GM18907 (cell line): ENCODE measurements at regions not wholly inside any gene's neighbourhood (a gene's known extent, or its start where the extent isn't known, plus 50 kb on each side); places are given as distances from the start of the nearest gene placed in this dataset.
"Not testable (repeated sequence)": the region's sequence is repeated elsewhere in the genome, so short reads cannot be mapped to it uniquely, and the experiment has no call there.

Experiments
- ATAC-seq: cut with Tn5 transposase; IDR thresholded peaks from one replicate; pipeline ENCODE4 v1.9.1; 2021; ENCODE audit warnings: mild to moderate bottlenecking, moderate library complexity; ENCODE audit not compliant: unreplicated experiment

GRCh38 chrX:44785652-44786051 is 58.2 kb upstream of the DUSP21 start:
- no peak for ATAC-seq

- ATAC-seq: no peak
Observed at GRCh38 chrX:44784241-44784640, 59.6 kb upstream of the DUSP21 start.

GRCh38 chrX:44778254-44778653 is 65.6 kb upstream of the DUSP21 start:
- ATAC-seq: no peak

- no peak for ATAC-seq
Observed at GRCh38 chrX:44775726-44776125, 68.1 kb upstream of the DUSP21 start.

GRCh38 chrX:44774066-44774465 is 69.8 kb upstream of the DUSP21 start:
- ATAC-seq: not testable (repeated sequence)

- no peak for ATAC-seq
Observed at GRCh38 chrX:44770121-44770520, 73.7 kb upstream of the DUSP21 start.

- no peak for ATAC-seq
Observed at GRCh38 chrX:44767308-44767707, 76.5 kb upstream of the DUSP21 start.

- no peak for ATAC-seq
Observed at GRCh38 chrX:44765556-44765955, 78.3 kb upstream of the DUSP21 start.

- ATAC-seq: no peak
Observed at GRCh38 chrX:44747969-44748368, 95.9 kb upstream of the DUSP21 start.

- no peak for ATAC-seq
Observed at GRCh38 chrX:44747317-44747716, 96.5 kb upstream of the DUSP21 start.

- no peak for ATAC-seq
Observed at GRCh38 chrX:44744799-44745198, 99.0 kb upstream of the DUSP21 start.

- no peak for ATAC-seq
Observed at GRCh38 chrX:44742480-44743155, 101.2 kb upstream of the DUSP21 start.

GRCh38 chrX:44741859-44742258 is 102.0 kb upstream of the DUSP21 start:
- not testable (repeated sequence) for ATAC-seq

- ATAC-seq: not testable (repeated sequence)
Observed at GRCh38 chrX:44741458-44741857, 102.4 kb upstream of the DUSP21 start.

- no peak for ATAC-seq
Observed at GRCh38 chrX:44735498-44735897, 108.3 kb upstream of the DUSP21 start.

GRCh38 chrX:44733931-44734330 is 109.9 kb upstream of the DUSP21 start:
- ATAC-seq: no peak

- ATAC-seq: no peak
Observed at GRCh38 chrX:44731160-44731559, 112.7 kb upstream of the DUSP21 start.

- ATAC-seq: no peak
Observed at GRCh38 chrX:44723426-44723825, 120.4 kb upstream of the DUSP21 start.

GRCh38 chrX:44708470-44708869 is 135.4 kb upstream of the DUSP21 start:
- ATAC-seq: no peak

- no peak for ATAC-seq
Observed at GRCh38 chrX:44705817-44706551, 137.8 kb upstream of the DUSP21 start.

- ATAC-seq: no peak
Observed at GRCh38 chrX:44698357-44698756, 145.5 kb upstream of the DUSP21 start.

GRCh38 chrX:44693255-44693654 is 150.6 kb upstream of the DUSP21 start:
- no peak for ATAC-seq

GRCh38 chrX:44690129-44690528 is 147.5 kb upstream of the FUNDC1 start:
- no peak for ATAC-seq
